ENCODE measurements at regions not wholly inside any gene's neighbourhood (a gene's known extent, or its start where the extent isn't known, plus 50 kb on each side); places are given as distances from the start of the nearest gene placed in this dataset.
"Not testable (repeated sequence)": the region's sequence is repeated elsewhere in the genome, so short reads cannot be mapped to it uniquely, and the experiment has no call there.

- no peak for DNase-seq
- no peak overlapping the region for H3K27ac ChIP-seq
Observed at GRCh38 chr9:3650994-3651622, 125.3 kb upstream of the RFX3 start.

GRCh38 chr9:3648722-3649246, 123.0 kb upstream of the RFX3 start:
- no peaks in the 10 kb centered on the region for H3K27me3 ChIP-seq
- no peak for DNase-seq
- H3K4me1 ChIP-seq: no peaks in the 10 kb centered on the region
- H3K4me3 ChIP-seq: no peak overlapping the region
- no peaks in the 10 kb centered on the region for H3K9me3 ChIP-seq (replicated peaks)
- H3K36me3 ChIP-seq: no peaks in the 10 kb centered on the region
- H3K27ac ChIP-seq: no peak overlapping the region

More at GRCh38 chr9:3650994-3651622, 125.3 kb upstream of the RFX3 start:
- no peaks in the 10 kb centered on the region for H3K4me1 ChIP-seq
- no peaks in the 10 kb centered on the region for H3K36me3 ChIP-seq
- H3K9me3 ChIP-seq (replicated peaks): no peaks in the 10 kb centered on the region
- H3K27me3 ChIP-seq: no peaks in the 10 kb centered on the region
- no peak overlapping the region for H3K4me3 ChIP-seq

- Histone ChIP-seq H3K27ac (no peak overlapping the region), H3K27me3 (no peaks in the 10 kb centered on the region), H3K4me1 (no peaks in the 10 kb centered on the region), H3K9me3 (replicated peaks) (no peaks in the 10 kb centered on the region), H3K36me3 (no peaks in the 10 kb centered on the region), H3K4me3 (no peak overlapping the region)
- DNase-seq: no peak
Observed at GRCh38 chr9:3648266-3648665, 122.5 kb upstream of the RFX3 start.

- H3K4me3 ChIP-seq: no peak overlapping the region
- H3K36me3 ChIP-seq: no peaks in the 10 kb centered on the region
- H3K27me3 ChIP-seq: no peaks in the 10 kb centered on the region
- no peak overlapping the region for H3K27ac ChIP-seq
- no peaks in the 10 kb centered on the region for H3K9me3 ChIP-seq (replicated peaks)
- DNase-seq: no peak
- H3K4me1 ChIP-seq: no peaks in the 10 kb centered on the region
Observed at GRCh38 chr9:3647652-3648051, 121.9 kb upstream of the RFX3 start.

- H3K27ac ChIP-seq: no peak overlapping the region
- no peak overlapping the region for H3K4me3 ChIP-seq
- no peaks in the 10 kb centered on the region for H3K4me1 ChIP-seq
- DNase-seq: no peak
- no peaks in the 10 kb centered on the region for H3K36me3 ChIP-seq
- H3K27me3 ChIP-seq: no peaks in the 10 kb centered on the region
- H3K9me3 ChIP-seq (replicated peaks): no peaks in the 10 kb centered on the region
Observed at GRCh38 chr9:3646226-3646625, 120.4 kb upstream of the RFX3 start.

GRCh38 chr9:3642075-3642474, 116.3 kb upstream of the RFX3 start:
- H3K9me3 ChIP-seq (replicated peaks); H3K27me3 ChIP-seq; H3K4me1 ChIP-seq; DNase-seq; H3K36me3 ChIP-seq; H3K27ac ChIP-seq; H3K4me3 ChIP-seq: not testable (repeated sequence)

GRCh38 chr9:3629495-3629894, 103.7 kb upstream of the RFX3 start:
- Histone ChIP-seq H3K9me3 (replicated peaks) (no peaks in the 10 kb centered on the region), H3K36me3 (no peaks in the 10 kb centered on the region), H3K4me3 (no peak overlapping the region)

GRCh38 chr9:3628239-3628638, 102.4 kb upstream of the RFX3 start:
- no peaks in the 10 kb centered on the region for H3K4me1 ChIP-seq
- no peaks in the 10 kb centered on the region for H3K9me3 ChIP-seq (replicated peaks)
- DNase-seq: no peak
- H3K27me3 ChIP-seq: no peaks in the 10 kb centered on the region
- H3K36me3 ChIP-seq: no peaks in the 10 kb centered on the region
- H3K27ac ChIP-seq: no peak overlapping the region
- no peak overlapping the region for H3K4me3 ChIP-seq

More at GRCh38 chr9:3629495-3629894, 103.7 kb upstream of the RFX3 start:
- no peak for DNase-seq
- H3K27me3 ChIP-seq: no peaks in the 10 kb centered on the region
- no peaks in the 10 kb centered on the region for H3K4me1 ChIP-seq
- H3K27ac ChIP-seq: no peak overlapping the region

GRCh38 chr9:3608011-3608410, 82.2 kb upstream of the RFX3 start:
- Histone ChIP-seq H3K27me3 (peaks cover 4% of the 10 kb centered on the region; the same call in 1 of the 2 replicates), H3K36me3 (no peaks in the 10 kb centered on the region), H3K9me3 (replicated peaks) (no peaks in the 10 kb centered on the region), H3K4me1 (no peaks in the 10 kb centered on the region), H3K27ac (no peak overlapping the region), H3K4me3 (no peak overlapping the region)
- DNase-seq: no peak

- Histone ChIP-seq H3K27ac (no peak overlapping the region), H3K4me3 (no peak overlapping the region), H3K9me3 (replicated peaks) (no peaks in the 10 kb centered on the region), H3K27me3 (0 out of 2 replicates have a peak, but pooled peaks cover 2% of the 10 kb centered on the region), H3K36me3 (no peaks in the 10 kb centered on the region), H3K4me1 (no peaks in the 10 kb centered on the region)
- DNase-seq: no peak
Observed at GRCh38 chr9:3600672-3601071, 74.9 kb upstream of the RFX3 start.

- no peak overlapping the region for H3K27ac ChIP-seq
- no peak for DNase-seq
- H3K9me3 ChIP-seq (replicated peaks): no peaks in the 10 kb centered on the region
- no peaks in the 10 kb centered on the region for H3K4me1 ChIP-seq
- H3K4me3 ChIP-seq: no peak overlapping the region
- 0 out of 2 replicates have a peak, but pooled peaks cover 2% of the 10 kb centered on the region for H3K27me3 ChIP-seq
- no peaks in the 10 kb centered on the region for H3K36me3 ChIP-seq
Observed at GRCh38 chr9:3597792-3598191, 72.0 kb upstream of the RFX3 start.

GRCh38 chr9:3586066-3586465, 60.3 kb upstream of the RFX3 start:
- Histone ChIP-seq H3K9me3 (replicated peaks) (no peaks in the 10 kb centered on the region; the same call in 1 of the 2 replicates), H3K4me3 (no peak overlapping the region), H3K36me3 (no peaks in the 10 kb centered on the region), H3K27ac (no peak overlapping the region), H3K27me3 (no peaks in the 10 kb centered on the region), H3K4me1 (no peaks in the 10 kb centered on the region)
- DNase-seq: no peak

- no peak for DNase-seq
- no peaks in the 10 kb centered on the region for H3K4me1 ChIP-seq
- H3K9me3 ChIP-seq (replicated peaks): no peaks in the 10 kb centered on the region; the same call in 1 of the 2 replicates
- H3K27me3 ChIP-seq: no peaks in the 10 kb centered on the region
- no peak overlapping the region for H3K27ac ChIP-seq
- H3K4me3 ChIP-seq: no peak overlapping the region
- no peaks in the 10 kb centered on the region for H3K36me3 ChIP-seq
Observed at GRCh38 chr9:3585606-3586005, 59.8 kb upstream of the RFX3 start.

GRCh38 chr9:3578786-3579185, 53.0 kb upstream of the RFX3 start:
- Histone ChIP-seq H3K27me3 (no peaks in the 10 kb centered on the region), H3K4me3 (no peak overlapping the region), H3K36me3 (no peaks in the 10 kb centered on the region), H3K4me1 (no peaks in the 10 kb centered on the region), H3K27ac (no peak overlapping the region), H3K9me3 (replicated peaks) (peaks cover 2% of the 10 kb centered on the region; the same call in 1 of the 2 replicates)
- no peak for DNase-seq

GRCh38 chr9:3576328-3576727, 50.5 kb upstream of the RFX3 start:
- DNase-seq: no peak
- Histone ChIP-seq H3K36me3 (no peaks in the 10 kb centered on the region), H3K4me3 (no peak overlapping the region), H3K4me1 (no peaks in the 10 kb centered on the region), H3K27ac (no peak overlapping the region), H3K27me3 (no peaks in the 10 kb centered on the region), H3K9me3 (replicated peaks) (0 out of 2 replicates have a peak, but pooled peaks cover 2% of the 10 kb centered on the region)

GRCh38 chr9:3575821-3576220, 50.0 kb upstream of the RFX3 start:
- Histone ChIP-seq H3K36me3 (no peaks in the 10 kb centered on the region), H3K9me3 (replicated peaks) (0 out of 2 replicates have a peak, but pooled peaks cover 2% of the 10 kb centered on the region), H3K27ac (no peak overlapping the region), H3K4me3 (no peak overlapping the region), H3K4me1 (no peaks in the 10 kb centered on the region), H3K27me3 (no peaks in the 10 kb centered on the region)
- no peak for DNase-seq
